Frontal cortex (tissue), 3 donors: ENCODE measurements at regions not wholly inside any gene's neighbourhood (a gene's known extent, or its start where the extent isn't known, plus 50 kb on each side); places are given as distances from the start of the nearest gene placed in this dataset.

Experiments
- DNase-seq, 2 donors: peaks; one replicate each; pipeline ENCODE4 v3.0.0; 2012; ENCODE audit warnings: low spot score in 2 of 2
- FAIRE-seq: peaks from 2 replicates; lab custom pipeline; 2012; peaks lifted over from hg19 to GRCh38; lab: Jason Lieb, UNC
- donor health status: control.
- donor health status: control.
- donor health status: control.

DNA sequence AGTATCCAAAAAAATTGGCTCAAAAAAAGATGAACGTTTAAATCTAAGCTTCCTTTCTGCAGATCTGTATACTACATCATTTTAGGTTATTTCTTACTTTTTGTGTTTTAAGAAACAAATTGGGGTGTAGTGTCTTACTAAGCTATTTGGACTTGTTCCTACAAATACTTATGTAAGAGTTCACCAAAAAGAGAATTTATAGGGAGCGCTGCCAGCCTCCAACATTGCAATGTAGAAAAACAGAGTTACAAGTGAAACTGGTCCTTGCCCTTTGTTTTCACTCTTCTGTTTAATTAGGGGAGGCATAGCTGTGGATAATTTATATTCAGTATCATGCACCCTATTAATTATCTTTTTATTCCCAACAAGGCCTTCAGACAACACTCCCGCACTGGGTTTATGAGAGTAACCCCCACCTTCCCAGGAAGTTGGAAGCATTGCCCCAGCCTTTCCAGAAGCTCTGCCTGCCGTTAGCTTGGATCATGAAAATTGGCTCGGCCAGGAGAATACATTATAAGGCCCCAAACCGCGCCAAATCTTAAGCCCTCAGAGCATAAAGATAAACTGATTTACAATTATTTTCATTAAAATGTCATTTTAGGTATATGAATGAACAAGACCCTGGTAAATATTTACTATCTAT lies 261.8 kb upstream of the KLF6 start:
- FAIRE-seq (no peak), DNase-seq (no peak)

- FAIRE-seq: no peak
- no peak for DNase-seq
Measured at GRCh38 chr10:4046030-4046429, 261.0 kb upstream of the KLF6 start.

DNA sequence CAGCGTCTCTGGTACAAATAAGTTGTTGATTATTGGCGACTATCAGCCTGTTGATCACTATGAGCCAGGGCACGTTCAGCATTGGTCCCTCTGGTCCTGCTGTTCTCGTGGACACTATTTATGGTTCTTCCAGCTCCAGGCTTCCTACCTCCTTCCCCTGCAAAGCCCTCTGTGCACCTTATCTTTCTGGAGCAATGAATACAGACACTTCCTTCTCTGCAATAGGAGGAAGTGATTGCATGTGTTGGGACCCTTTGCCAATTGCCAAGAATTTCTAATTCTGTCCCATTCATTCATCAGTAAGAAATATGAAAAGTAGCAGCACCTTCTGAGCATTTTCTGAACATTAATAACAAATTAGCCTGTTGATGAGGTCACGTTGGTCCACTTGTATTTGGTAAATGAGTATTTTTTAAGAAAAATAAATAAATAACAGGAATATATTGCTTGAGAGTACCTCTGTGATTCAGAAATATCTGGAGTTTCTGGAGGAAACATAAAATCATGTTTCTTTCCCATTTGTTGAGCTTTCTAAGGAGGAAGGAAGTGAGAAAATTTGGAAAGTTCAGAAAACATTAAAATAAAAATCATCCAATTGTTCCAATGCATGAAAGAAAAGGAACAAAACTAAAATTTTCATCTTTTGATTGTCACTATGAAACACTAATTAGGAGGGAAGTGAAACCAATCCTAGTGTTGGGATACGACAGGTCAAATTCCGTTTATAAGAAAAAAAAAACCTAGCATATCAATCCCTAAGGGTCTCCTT lies 259.1 kb upstream of the KLF6 start:
- no peak for FAIRE-seq

DNA sequence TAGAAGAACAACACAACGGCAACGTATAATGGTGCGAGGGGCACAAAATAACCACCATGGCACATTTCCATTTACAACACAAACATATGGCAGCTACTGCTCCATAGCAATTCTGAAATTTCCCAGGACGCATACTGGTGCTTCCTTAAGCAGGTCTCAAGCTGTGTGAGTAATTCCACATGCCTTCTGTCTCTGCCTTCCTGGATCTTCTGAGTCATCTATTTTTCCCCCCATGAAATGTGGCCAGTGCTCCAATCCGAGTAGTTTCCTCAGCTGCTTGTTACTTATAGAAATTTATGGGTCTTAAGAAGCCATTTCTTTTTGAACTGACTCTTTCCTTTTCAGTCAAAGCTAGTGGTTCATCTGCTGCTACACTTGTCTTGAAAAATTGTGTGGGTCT lies 256.6 kb upstream of the KLF6 start:
- FAIRE-seq (no peak), DNase-seq (no peak)

More for the DNA sequence above, 259.1 kb upstream of the KLF6 start:
- DNase-seq: no peak

DNA sequence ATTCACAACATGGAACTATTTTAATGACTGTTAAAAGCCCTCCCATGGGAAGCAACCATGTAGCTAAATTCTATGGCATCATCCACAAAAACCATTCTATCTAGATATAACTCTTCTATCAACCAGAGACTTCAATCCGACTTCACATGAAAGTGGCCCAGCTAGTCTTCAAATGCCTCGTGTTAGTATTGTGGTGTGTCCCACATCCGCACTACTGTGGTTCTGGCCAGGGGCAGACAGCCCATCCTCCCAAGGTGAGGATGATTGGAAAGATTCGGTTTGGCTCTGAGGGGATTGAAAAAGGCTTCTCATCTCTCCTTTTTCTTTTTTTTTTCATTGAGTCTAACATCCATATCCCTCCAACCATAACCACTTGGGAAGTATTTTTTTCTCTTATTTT lies 253.0 kb upstream of the KLF6 start:
- no peak for FAIRE-seq
- DNase-seq: no peak

DNA sequence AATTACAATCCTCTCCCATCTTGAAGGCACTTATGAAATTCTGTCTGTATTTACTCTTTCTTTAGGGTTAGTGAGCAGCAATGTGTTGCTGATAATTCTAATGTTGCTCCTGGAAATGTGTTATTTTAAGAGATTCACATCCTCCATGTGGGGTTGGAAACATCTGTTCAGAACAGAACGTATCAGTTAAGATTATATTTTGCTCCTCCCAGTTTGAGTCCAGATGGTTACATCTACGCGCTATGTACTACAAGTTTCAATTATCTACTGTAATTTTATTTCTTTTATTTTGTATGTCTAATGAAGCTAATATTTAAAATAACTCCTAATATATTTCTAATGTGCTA lies 250.6 kb upstream of the KLF6 start:
- DNase-seq (no peak), FAIRE-seq (no peak)

DNA sequence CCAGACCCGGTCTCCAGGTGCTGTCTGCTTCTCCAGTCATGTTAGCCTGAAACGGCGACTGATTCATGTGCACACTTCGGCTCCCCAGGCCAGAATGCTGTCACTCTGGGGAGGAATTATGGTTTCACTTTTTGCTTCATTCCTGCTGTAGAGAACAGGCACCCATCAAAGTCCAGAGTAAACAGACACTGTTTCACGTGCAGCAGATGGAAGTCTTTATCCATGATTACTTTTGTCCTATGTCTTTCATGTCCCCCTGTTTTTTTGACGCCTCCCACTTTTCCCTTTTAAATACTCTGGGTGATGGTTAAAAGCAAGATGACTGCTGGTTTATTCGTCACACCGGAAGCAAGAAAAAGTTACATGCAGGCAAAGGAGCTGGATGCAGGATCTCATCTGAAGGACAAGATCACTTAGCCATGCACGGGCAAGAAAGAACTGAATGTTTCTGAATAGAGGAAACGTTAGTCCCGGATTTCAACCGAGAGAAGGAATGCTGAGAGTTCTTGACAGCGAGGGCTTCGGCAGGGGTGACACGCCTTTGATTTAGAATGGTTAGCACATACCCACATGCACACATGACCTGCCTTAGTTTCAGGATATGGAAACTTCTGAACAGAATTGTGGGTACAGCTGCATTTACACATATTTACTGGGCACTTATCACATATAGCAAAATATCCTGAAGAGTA lies 250.0 kb upstream of the KLF6 start:
- no peak for FAIRE-seq
- no peak for DNase-seq

DNA sequence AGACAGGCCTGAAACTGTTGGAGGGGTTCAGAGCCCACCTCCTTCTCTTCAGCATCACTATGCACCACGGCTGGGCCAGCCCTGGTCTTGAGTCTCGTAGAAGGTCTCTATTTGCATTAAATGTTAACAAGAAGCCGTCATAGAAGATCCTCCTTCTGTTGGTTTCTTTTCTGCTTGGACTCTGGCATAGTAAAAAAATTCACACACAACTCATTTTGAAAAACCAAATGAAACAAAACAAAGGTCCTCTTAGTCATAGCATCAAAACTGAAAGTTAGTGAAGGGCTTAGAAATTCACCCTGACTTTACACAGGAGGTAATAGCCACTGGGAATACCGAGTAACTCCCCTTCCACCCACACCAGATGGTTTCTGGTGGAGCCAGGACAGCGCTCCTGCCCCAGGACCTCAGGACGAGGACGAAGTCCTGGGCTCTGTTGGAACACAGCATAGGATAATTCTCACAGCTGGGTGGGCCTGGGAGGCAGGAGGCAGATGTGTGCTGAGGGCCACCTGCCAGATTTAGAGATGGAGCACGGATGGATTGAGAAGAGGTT lies 248.4 kb upstream of the KLF6 start:
- FAIRE-seq: no peak
- no peak for DNase-seq

DNA sequence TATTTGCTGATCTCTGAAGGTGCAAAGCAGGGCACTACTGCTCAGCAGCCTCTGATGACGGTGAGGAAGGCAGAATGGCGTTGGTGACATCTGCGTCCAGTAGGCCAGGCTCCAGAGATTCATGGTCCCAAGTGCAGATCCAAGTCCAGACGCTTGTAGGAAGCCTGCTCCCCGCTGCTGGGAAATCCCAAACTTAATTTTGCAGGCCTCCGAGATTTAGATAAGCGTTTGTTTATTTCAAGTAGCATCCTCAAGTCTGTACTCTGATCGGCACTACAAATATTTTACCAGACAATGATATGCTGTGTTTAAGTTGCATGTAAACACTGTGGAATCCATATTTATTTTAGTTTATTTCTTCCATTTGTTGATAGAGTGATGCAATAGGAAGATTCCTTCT lies 244.9 kb upstream of the KLF6 start:
- FAIRE-seq: no peak
- DNase-seq: no peak

GRCh38 chr10:4028854-4029583 lies 244.0 kb upstream of the KLF6 start:
- DNase-seq (no peak), FAIRE-seq (no peak)

DNA sequence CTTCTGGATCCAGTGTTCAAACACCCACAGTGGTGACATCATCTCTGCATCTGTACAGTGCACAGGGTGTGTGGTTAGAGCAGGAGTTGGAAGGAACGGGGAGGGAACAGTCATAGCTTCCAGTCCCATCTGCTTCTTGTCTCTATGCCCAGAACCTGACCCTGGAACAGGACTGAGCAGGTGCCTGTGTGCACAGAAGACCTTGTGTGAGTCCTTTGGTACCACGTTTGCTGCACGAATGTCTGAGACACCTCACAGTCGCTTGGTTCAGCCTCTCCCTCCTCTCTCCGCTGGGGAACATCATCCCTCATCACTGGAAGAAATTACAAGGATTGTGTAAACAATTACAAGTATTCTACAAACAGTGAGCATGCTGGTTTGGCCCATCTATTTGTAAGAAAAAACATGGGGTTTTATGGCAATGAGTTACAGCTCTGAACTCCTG lies 243.0 kb upstream of the KLF6 start:
- FAIRE-seq (no peak), DNase-seq (no peak)

DNA sequence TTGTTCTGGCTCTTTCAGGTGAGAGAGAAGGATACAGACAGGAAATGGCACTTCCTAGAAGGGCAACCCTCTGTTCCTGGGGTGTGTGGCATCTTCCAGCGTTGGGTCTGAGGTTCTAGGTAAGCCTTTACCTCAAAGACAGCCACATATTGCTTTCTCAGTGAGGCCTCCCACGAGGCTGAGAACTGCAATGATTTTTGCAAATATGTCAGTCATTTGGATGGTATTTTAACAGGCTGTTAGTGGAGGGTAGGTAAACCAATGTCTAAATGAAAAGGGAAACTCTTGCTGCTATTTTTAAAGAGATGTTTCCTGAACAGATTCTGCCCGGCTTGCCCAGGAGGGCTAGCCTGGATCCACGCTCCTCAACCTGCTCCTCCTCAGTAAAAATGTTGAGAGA lies 240.3 kb upstream of the KLF6 start:
- FAIRE-seq: no peak
- no peak for DNase-seq

- DNase-seq (no peak), FAIRE-seq (no peak)
Measured at GRCh38 chr10:4024516-4025245, 239.7 kb upstream of the KLF6 start.

- no peak for FAIRE-seq
Measured at GRCh38 chr10:4024027-4024426, 239.0 kb upstream of the KLF6 start.

GRCh38 chr10:4022473-4022872 lies 237.5 kb upstream of the KLF6 start:
- FAIRE-seq (no peak), DNase-seq (no peak)

More at GRCh38 chr10:4024027-4024426, 239.0 kb upstream of the KLF6 start:
- no peak for DNase-seq

GRCh38 chr10:4020631-4021030 lies 235.6 kb upstream of the KLF6 start:
- FAIRE-seq (no peak), DNase-seq (no peak)

- FAIRE-seq (no peak), DNase-seq (no peak)
Measured at GRCh38 chr10:4018054-4018511, 233.1 kb upstream of the KLF6 start.

DNA sequence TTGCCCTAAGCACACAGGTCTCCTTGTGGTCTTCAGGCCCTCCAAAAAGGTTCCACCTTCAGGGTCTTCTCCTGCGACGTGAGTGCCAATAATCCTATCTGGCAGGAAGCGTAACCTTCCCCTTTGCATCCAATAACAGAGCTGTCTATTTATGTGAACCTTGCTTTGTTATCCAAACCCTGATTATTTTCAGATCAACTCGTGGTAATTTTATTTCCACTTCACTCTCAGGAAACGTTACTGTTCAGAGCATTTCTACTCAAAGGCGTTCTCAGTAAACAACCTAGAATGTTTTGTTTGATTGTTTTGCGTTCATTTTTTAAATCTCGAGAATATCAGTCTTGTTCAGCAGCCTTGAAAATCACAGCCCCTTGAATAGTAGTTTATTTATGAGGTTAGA lies 232.3 kb upstream of the KLF6 start:
- DNase-seq (no peak), FAIRE-seq (no peak)

DNA sequence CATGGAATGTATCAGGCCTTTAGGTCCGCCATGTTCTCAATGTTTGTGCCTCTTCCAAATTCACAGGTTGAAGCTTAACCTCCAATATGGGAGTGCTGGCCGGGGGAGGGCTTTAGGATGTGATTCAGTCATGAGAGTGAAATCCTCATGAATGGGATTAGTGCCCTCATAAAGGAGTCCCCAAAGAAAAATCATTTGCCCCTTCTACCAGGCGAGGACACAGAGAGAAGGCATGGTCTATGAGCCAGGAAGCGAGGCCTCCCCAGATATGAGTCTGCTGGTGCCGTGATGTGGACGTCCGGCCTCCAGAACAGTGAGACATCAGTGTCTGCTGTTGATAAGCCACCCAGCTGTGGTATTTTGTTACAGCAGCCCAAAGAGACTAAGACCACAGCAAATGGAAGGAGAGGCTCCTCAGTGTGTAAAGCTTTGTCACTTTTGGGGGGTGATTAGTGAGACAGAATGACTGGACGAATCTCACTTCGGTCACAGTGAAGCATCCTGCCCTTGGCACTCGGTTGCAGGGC lies 231.3 kb upstream of the KLF6 start:
- no peak for DNase-seq
- no peak for FAIRE-seq
